ENCODE measurements at regions not wholly inside any gene's neighbourhood (a gene's known extent, or its start where the extent isn't known, plus 50 kb on each side); places are given as distances from the start of the nearest gene placed in this dataset.
"Not testable (repeated sequence)": the region's sequence is repeated elsewhere in the genome, so short reads cannot be mapped to it uniquely, and the experiment has no call there.

- not testable (repeated sequence) for TF ChIP-seq ZFP3 (tag by site-specific recombination; IDR thresholded peaks at IDR 0.05; ENCODE audit: low read depth); IKZF3 (tag by site-specific recombination; IDR thresholded peaks at IDR 0.05); CTCF (tag by site-specific recombination; IDR thresholded peaks at IDR 0.05); BCL11A (tag by site-specific recombination; IDR thresholded peaks at IDR 0.05; ENCODE audit: low read depth)
- TF ChIP-seq, protein P1, sequence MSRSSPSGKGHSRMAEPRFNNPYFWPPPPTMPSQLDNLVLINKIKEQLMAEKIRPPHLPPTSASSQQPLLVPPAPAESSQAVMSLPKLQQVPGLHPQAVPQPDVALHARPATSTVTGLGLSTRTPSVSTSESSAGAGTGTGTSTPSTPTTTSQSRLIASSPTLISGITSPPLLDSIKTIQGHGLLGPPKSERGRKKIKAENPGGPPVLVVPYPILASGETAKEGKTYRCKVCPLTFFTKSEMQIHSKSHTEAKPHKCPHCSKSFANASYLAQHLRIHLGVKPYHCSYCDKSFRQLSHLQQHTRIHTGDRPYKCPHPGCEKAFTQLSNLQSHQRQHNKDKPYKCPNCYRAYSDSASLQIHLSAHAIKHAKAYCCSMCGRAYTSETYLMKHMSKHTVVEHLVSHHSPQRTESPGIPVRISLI (tag by site-specific recombination; IDR thresholded peaks at IDR 0.05), result not testable (repeated sequence)
Observed at GRCh38 chr9:97232060-97233008, 75.1 kb upstream of the CCDC180 start.
